HepG2 (cell line): ENCODE measurements at regions not wholly inside any gene's neighbourhood (a gene's known extent, or its start where the extent isn't known, plus 50 kb on each side); places are given as distances from the start of the nearest gene placed in this dataset.

Experiments
- ATAC-seq: fragments of 200-7000 bp; cut with Tn5 transposase; 3 replicates; pipeline ENCODE4 v1.9.1; 2020; ENCODE audit warnings: mild to moderate bottlenecking, moderate library complexity
- BruUV-seq: library from RNA; stranded (reverse); fragments of 400-500 nt; replicated peaks from 2 replicates; lab custom pipeline; 2021; lab: Mats Ljungman, UMichigan
- CTCF ChIA-PET: fragments of 300-600 bp; formaldehyde crosslinking; extraction: SDS; loops from one replicate; lab custom pipeline; 2021; ENCODE audit warnings: low total read pairs, inconsistent platforms, low intra/inter-chr PET ratio; lab: Yijun Ruan, JAX
- POLR2A ChIA-PET: fragments of 350-600 bp; sonication (Branson Sonifier 250); formaldehyde crosslinking; loops from one replicate; lab custom pipeline; 2020; ENCODE audit warnings: antibody characterized with exemption, inconsistent platforms; lab: Yijun Ruan, JAX
- DNase-seq: peaks from one replicate; pipeline ENCODE4 v3.0.0-alpha.2; 2015; ENCODE audit warnings: low spot score
- FAIRE-seq: peaks from 3 replicates; lab custom pipeline; 2011; peaks lifted over from hg19 to GRCh38; lab: Jason Lieb, UNC
- H2AFZ ChIP-seq: one replicate; pipeline ENCODE4 v1.6.1; 2011; ENCODE audit warnings: low read length, inconsistent platforms
- H3K27ac ChIP-seq: fragments of 300-600 bp; 3 replicates; pipeline ENCODE4 v1.8.0; 2011; ENCODE audit warnings: mixed run types, mild to moderate bottlenecking, mixed read lengths, low read length, inconsistent platforms; ENCODE audit not compliant: insufficient read depth; ENCODE audit errors: extremely low read length
- H3K27me3 ChIP-seq, 2 experiments: fragments of 200-600 bp in 1 of 2; 2 replicates in 1 of 2; 3 replicates in 1 of 2; pipeline versions ENCODE4 v1.6.0 to v1.8.0; 2011; ENCODE audit warnings: low read length in 2 of 2, mild to moderate bottlenecking in 2 of 2, moderate library complexity in 2 of 2, inconsistent platforms in 1 of 2; ENCODE audit not compliant: insufficient read depth in 2 of 2, control insufficient read depth in 1 of 2
- H3K36me3 ChIP-seq, 2 experiments: fragments of 200-600 bp in 1 of 2; replicated peaks in 1 of 2; 2 replicates in 1 of 2; 3 replicates in 1 of 2; pipeline versions ENCODE4 v1.5.1 to v1.8.0; 2011; ENCODE audit warnings: low read length in 2 of 2, inconsistent platforms in 1 of 2; ENCODE audit not compliant: insufficient read depth in 2 of 2, control insufficient read depth in 1 of 2
- H3K4me1 ChIP-seq: 2 replicates; pipeline ENCODE4 v1.5.1; 2012; ENCODE audit warnings: low read length, inconsistent platforms; ENCODE audit not compliant: insufficient read depth
- H3K4me2 ChIP-seq: 2 replicates; pipeline ENCODE4 v1.6.0; 2011; ENCODE audit warnings: low read depth, low read length, inconsistent platforms
- H3K4me3 ChIP-seq, 3 experiments: fragments of 200-600 bp in 1 of 3; sonication (generic), shearing (Covaris generic) in 1 of 3; replicated peaks in 1 of 3; 2 replicates each; pipeline ENCODE4 v1.5.1; 2011 to 2016; ENCODE audit warnings: low read length in 3 of 3, inconsistent platforms in 2 of 3, low read depth in 2 of 3, mild to moderate bottlenecking in 2 of 3, control low read depth in 1 of 3, mixed read lengths in 1 of 3; ENCODE audit not compliant: insufficient read depth in 1 of 3
- H3K79me2 ChIP-seq: one replicate; pipeline ENCODE4 v1.6.1; 2011; ENCODE audit warnings: low read length, inconsistent platforms; ENCODE audit not compliant: insufficient read depth
- H3K9ac ChIP-seq: 2 replicates; pipeline ENCODE4 v1.6.0; 2011; ENCODE audit warnings: mild to moderate bottlenecking, low read depth, low read length, inconsistent platforms; ENCODE audit not compliant: insufficient read depth
- H3K9me3 ChIP-seq: 2 replicates; pipeline ENCODE4 v1.5.1; 2012; ENCODE audit warnings: mild to moderate bottlenecking, low read length
- H4K20me1 ChIP-seq: 2 replicates; pipeline ENCODE4 v1.6.0; 2011; ENCODE audit warnings: inconsistent platforms, mild to moderate bottlenecking, low read length, moderate library complexity; ENCODE audit not compliant: insufficient read depth
- ISL2 ChIP-seq: sonication (generic); formaldehyde crosslinking; IDR thresholded peaks from 2 replicates; pipeline ENCODE4 v1.5.0; 2020; ENCODE audit warnings: missing genetic modification reagents
- MTA3 ChIP-seq: sonication (generic); formaldehyde crosslinking; IDR thresholded peaks from 2 replicates; pipeline ENCODE4 v1.4.0; 2020; ENCODE audit warnings: missing genetic modification reagents
- NFATC3 ChIP-seq: sonication (generic); formaldehyde crosslinking; IDR thresholded peaks from 2 replicates; pipeline ENCODE4 v1.5.1; 2020; ENCODE audit warnings: mild to moderate bottlenecking, missing genetic modification reagents
- ZBTB3 ChIP-seq: sonication (generic); formaldehyde crosslinking; IDR thresholded peaks from 2 replicates; pipeline ENCODE4 v1.4.0; 2020; ENCODE audit warnings: low read depth, mild to moderate bottlenecking, moderate library complexity, missing genetic modification reagents, borderline replicate concordance
- ZNF724P ChIP-seq: sonication (generic); formaldehyde crosslinking; IDR thresholded peaks from 2 replicates; pipeline ENCODE4 v1.8.0; 2022; ENCODE audit warnings: missing genetic modification reagents, borderline replicate concordance
- ZNF792 ChIP-seq: IDR thresholded peaks from 2 replicates; pipeline ENCODE4 v1.6.1; 2016
- ZSCAN20 ChIP-seq: sonication (generic); formaldehyde crosslinking; IDR thresholded peaks from 2 replicates; pipeline ENCODE4 v1.4.0; 2020; ENCODE audit warnings: missing genetic modification reagents, mild to moderate bottlenecking, borderline replicate concordance
- WGBS: methylation state at CpG from one replicate; pipeline ENCODE4 v1.1.6; 2017; ENCODE audit warnings: low lambda C conversion rate; 5-methylcytosine and 5-hydroxymethylcytosine counted together
- in situ Hi-C: cut with HindIII; loops from 2 replicates; pipeline ENCODE4 v1.10.0; 2017; ENCODE audit warnings: low pct_unique_long_range_greater_than_20kb; ENCODE audit not compliant: extremely low pct_ligation_motif_present
- intact Hi-C: fragments of 100-400 bp; cut with micrococcal nuclease; formaldehyde crosslinking; loops from one replicate; pipeline ENCODE4 v1.10.0; 2022; ENCODE audit not compliant: unreplicated experiment
- TF ChIP-seq, protein P1 (sequence below): sonication (generic); formaldehyde crosslinking; IDR thresholded peaks from 2 replicates; pipeline ENCODE4 v1.5.1; 2020; ENCODE audit warnings: mild to moderate bottlenecking, missing genetic modification reagents, moderate library complexity
- TF ChIP-seq, protein P2 (sequence below): sonication (generic); formaldehyde crosslinking; IDR thresholded peaks from 2 replicates; pipeline ENCODE4 v1.9.0; 2022; ENCODE audit warnings: low read depth, missing genetic modification reagents
- TF ChIP-seq, protein P3 (sequence below): IDR thresholded peaks from 2 replicates; pipeline ENCODE4 v1.6.1; 2016; ENCODE audit warnings: mild to moderate bottlenecking

DNA sequence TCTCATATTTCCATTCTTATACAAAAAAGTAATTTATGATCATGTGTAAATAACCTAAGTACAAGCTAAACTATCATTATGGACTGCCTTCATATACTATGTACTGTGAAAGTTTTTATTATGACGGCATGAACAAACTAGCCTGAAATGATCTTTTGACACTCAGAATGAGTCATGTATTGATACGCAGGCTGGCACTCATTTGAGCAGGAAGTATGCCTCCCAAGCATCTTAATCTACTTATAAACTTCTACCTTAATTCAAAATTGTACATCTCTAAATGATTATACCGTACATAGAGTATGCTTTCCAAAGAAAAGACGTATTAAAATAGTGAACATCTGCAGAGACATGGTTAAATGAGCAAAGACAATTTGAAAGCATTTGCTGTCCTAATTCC lies 207.1 kb upstream of the SPOPL start:
- H3K79me2 ChIP-seq: no peaks in the 10 kb centered on the region
- CTCF ChIA-PET: no interaction called here
- H3K27ac ChIP-seq: no peak overlapping the region
- no peak overlapping the region for H3K4me2 ChIP-seq
- DNase-seq (no peak), ATAC-seq (no peak), FAIRE-seq (no peak)
- H3K9me3 ChIP-seq: no peaks in the 10 kb centered on the region
- H3K4me3 ChIP-seq: no peak overlapping the region
- no peaks in the 10 kb centered on the region for H3K4me1 ChIP-seq
- BruUV-seq: no TSS peak
- 95% methylated on average over 4 of the region's 4 CpGs for WGBS
- no peak overlapping the region for H2AFZ ChIP-seq
- H3K36me3 ChIP-seq: no peaks in the 10 kb centered on the region
- TF ChIP-seq ZSCAN20 (no peak), ISL2 (CRISPR knock-in tag) (no peak), ZBTB3 (CRISPR knock-in tag) (no peak), ZNF792 (CRISPR knock-in tag) (no peak), NFATC3 (CRISPR knock-in tag) (no peak), MTA3 (CRISPR knock-in tag) (no peak), ZNF724P (no peak)
- TF ChIP-seq, protein P1, sequence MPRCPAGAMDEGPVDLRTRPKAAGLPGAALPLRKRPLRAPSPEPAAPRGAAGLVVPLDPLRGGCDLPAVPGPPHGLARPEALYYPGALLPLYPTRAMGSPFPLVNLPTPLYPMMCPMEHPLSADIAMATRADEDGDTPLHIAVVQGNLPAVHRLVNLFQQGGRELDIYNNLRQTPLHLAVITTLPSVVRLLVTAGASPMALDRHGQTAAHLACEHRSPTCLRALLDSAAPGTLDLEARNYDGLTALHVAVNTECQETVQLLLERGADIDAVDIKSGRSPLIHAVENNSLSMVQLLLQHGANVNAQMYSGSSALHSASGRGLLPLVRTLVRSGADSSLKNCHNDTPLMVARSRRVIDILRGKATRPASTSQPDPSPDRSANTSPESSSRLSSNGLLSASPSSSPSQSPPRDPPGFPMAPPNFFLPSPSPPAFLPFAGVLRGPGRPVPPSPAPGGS: no peak
- TF ChIP-seq, protein P2, sequence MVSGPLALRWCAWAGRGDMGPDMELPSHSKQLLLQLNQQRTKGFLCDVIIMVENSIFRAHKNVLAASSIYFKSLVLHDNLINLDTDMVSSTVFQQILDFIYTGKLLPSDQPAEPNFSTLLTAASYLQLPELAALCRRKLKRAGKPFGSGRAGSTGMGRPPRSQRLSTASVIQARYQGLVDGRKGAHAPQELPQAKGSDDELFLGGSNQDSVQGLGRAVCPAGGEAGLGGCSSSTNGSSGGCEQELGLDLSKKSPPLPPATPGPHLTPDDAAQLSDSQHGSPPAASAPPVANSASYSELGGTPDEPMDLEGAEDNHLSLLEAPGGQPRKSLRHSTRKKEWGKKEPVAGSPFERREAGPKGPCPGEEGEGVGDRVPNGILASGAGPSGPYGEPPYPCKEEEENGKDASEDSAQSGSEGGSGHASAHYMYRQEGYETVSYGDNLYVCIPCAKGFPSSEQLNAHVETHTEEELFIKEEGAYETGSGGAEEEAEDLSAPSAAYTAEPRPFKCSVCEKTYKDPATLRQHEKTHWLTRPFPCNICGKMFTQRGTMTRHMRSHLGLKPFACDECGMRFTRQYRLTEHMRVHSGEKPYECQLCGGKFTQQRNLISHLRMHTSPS (CRISPR knock-in tag): no peak
- TF ChIP-seq, protein P3, sequence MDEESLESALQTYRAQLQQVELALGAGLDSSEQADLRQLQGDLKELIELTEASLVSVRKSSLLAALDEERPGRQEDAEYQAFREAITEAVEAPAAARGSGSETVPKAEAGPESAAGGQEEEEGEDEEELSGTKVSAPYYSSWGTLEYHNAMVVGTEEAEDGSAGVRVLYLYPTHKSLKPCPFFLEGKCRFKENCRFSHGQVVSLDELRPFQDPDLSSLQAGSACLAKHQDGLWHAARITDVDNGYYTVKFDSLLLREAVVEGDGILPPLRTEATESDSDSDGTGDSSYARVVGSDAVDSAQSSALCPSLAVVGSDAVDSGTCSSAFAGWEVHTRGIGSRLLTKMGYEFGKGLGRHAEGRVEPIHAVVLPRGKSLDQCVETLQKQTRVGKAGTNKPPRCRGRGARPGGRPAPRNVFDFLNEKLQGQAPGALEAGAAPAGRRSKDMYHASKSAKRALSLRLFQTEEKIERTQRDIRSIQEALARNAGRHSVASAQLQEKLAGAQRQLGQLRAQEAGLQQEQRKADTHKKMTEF: no peak
- intact Hi-C loops (no loop called here), in situ Hi-C loops (no loop called here)
- POLR2A ChIA-PET: no interaction called here
- H3K27me3 ChIP-seq: no peaks in the 10 kb centered on the region
- H4K20me1 ChIP-seq: no peaks in the 10 kb centered on the region
- no peak overlapping the region for H3K9ac ChIP-seq
